Stimulated activated naive CD8-positive, alpha-beta T cell treated with anti-CD3 and anti-CD28 coated beads, Interleukin-15, amount 100 ng/mL, for 72 hours (primary cell): ENCODE measurements at regions not wholly inside any gene's neighbourhood (a gene's known extent, or its start where the extent isn't known, plus 50 kb on each side); places are given as distances from the start of the nearest gene placed in this dataset.

ENCODE experiments used
- ATAC-seq: fragments of 150-1000 bp; cut with Tn5 transposase; 2 replicates; pipeline ENCODE4 v1.10.0; 2021; ENCODE audit warnings: mild to moderate bottlenecking, moderate library complexity
- DNase-seq, 2 donors: peaks; one replicate each; pipeline ENCODE4 v3.0.0; 2021 to 2022
- H3K27ac Mint-ChIP-seq, 2 donors: one replicate each; pipeline ENCODE4 v1.8.0; 2022; ENCODE audit warnings: mild to moderate bottlenecking in 2 of 2, mixed read lengths in 2 of 2, moderate library complexity in 2 of 2
- H3K27me3 Mint-ChIP-seq: one replicate; pipeline ENCODE4 v1.8.0; 2022; ENCODE audit warnings: mixed read lengths
- H3K4me1 Mint-ChIP-seq: one replicate; pipeline ENCODE4 v1.8.0; 2022; ENCODE audit warnings: mild to moderate bottlenecking, mixed read lengths
- H3K4me3 Mint-ChIP-seq, 2 donors: one replicate each; pipeline ENCODE4 v1.8.0; 2022; ENCODE audit warnings: mild to moderate bottlenecking in 2 of 2, mixed read lengths in 2 of 2, moderate library complexity in 1 of 2
- H3K9me3 Mint-ChIP-seq, 2 donors: one replicate each; pipeline ENCODE4 v1.8.0; 2022; ENCODE audit warnings: mixed read lengths in 2 of 2

- Mint-ChIP-seq H3K9me3 (peaks cover under 1 to 10% of the 10 kb centered on the region in 2 donors), H3K27me3 (no peaks in the 10 kb centered on the region), H3K4me1 (no peaks in the 10 kb centered on the region), H3K4me3 (no peak overlapping the region), H3K27ac (no peak overlapping the region)
- ATAC-seq = no peak
- no peak for DNase-seq
Observed at GRCh38 chr9:26170190-26170589, 491.9 kb upstream of the TUSC1 start.

- peaks cover 5 to 10% of the 10 kb centered on the region in 2 donors for H3K9me3 Mint-ChIP-seq
- DNase-seq = no peak
- H3K4me3 Mint-ChIP-seq = no peak overlapping the region
- H3K27me3 Mint-ChIP-seq = no peaks in the 10 kb centered on the region
- no peak overlapping the region for H3K27ac Mint-ChIP-seq
- H3K4me1 Mint-ChIP-seq = no peaks in the 10 kb centered on the region
- ATAC-seq = no peak
Observed at GRCh38 chr9:26169708-26170107, 491.5 kb upstream of the TUSC1 start.

- Mint-ChIP-seq H3K9me3 (peaks cover 10 to 12% of the 10 kb centered on the region in 2 donors), H3K27me3 (no peaks in the 10 kb centered on the region), H3K27ac (no peak overlapping the region), H3K4me3 (no peak overlapping the region), H3K4me1 (no peaks in the 10 kb centered on the region)
- DNase-seq (no peak), ATAC-seq (no peak)
Observed at GRCh38 chr9:26166537-26166936, 488.3 kb upstream of the TUSC1 start.

GRCh38 chr9:26165426-26165825, 487.2 kb upstream of the TUSC1 start:
- DNase-seq (no peak), ATAC-seq (no peak)
- peaks cover 10 to 18% of the 10 kb centered on the region in 2 donors for H3K9me3 Mint-ChIP-seq
- H3K27ac Mint-ChIP-seq = no peak overlapping the region
- no peaks in the 10 kb centered on the region for H3K4me1 Mint-ChIP-seq
- no peak overlapping the region for H3K4me3 Mint-ChIP-seq
- no peaks in the 10 kb centered on the region for H3K27me3 Mint-ChIP-seq

- ATAC-seq (no peak), DNase-seq (no peak)
- Mint-ChIP-seq H3K27ac (no peak overlapping the region), H3K9me3 (peaks cover 6 to 18% of the 10 kb centered on the region in 2 donors), H3K4me3 (no peak overlapping the region), H3K27me3 (no peaks in the 10 kb centered on the region), H3K4me1 (no peaks in the 10 kb centered on the region)
Observed at GRCh38 chr9:26163931-26164330, 485.7 kb upstream of the TUSC1 start.

GRCh38 chr9:26159575-26160392, 481.5 kb upstream of the TUSC1 start:
- DNase-seq (no peak), ATAC-seq (no peak)
- Mint-ChIP-seq H3K9me3 (peaks cover 5 to 20% of the 10 kb centered on the region in 2 donors), H3K27ac (no peak overlapping the region), H3K27me3 (no peaks in the 10 kb centered on the region), H3K4me1 (no peaks in the 10 kb centered on the region), H3K4me3 (no peak overlapping the region)

GRCh38 chr9:26158631-26159150, 480.4 kb upstream of the TUSC1 start:
- H3K27ac Mint-ChIP-seq = no peak overlapping the region
- peaks cover 5 to 13% of the 10 kb centered on the region in 2 donors for H3K9me3 Mint-ChIP-seq
- H3K27me3 Mint-ChIP-seq = no peaks in the 10 kb centered on the region
- no peak overlapping the region for H3K4me3 Mint-ChIP-seq
- no peak for DNase-seq
- no peak for ATAC-seq
- H3K4me1 Mint-ChIP-seq = no peaks in the 10 kb centered on the region

GRCh38 chr9:26157411-26157810, 479.2 kb upstream of the TUSC1 start:
- DNase-seq (no peak), ATAC-seq (no peak)
- Mint-ChIP-seq H3K9me3 (peaks cover 7 to 13% of the 10 kb centered on the region in 2 donors), H3K27me3 (no peaks in the 10 kb centered on the region), H3K27ac (no peak overlapping the region), H3K4me3 (no peak overlapping the region), H3K4me1 (no peaks in the 10 kb centered on the region)

GRCh38 chr9:26152350-26152749, 474.1 kb upstream of the TUSC1 start:
- Mint-ChIP-seq H3K27ac (no peak overlapping the region), H3K4me3 (no peak overlapping the region), H3K27me3 (no peaks in the 10 kb centered on the region), H3K4me1 (no peaks in the 10 kb centered on the region), H3K9me3 (peaks cover 2 to 6% of the 10 kb centered on the region in 2 donors)
- ATAC-seq (no peak), DNase-seq (no peak)

- Mint-ChIP-seq H3K9me3 (peaks cover 0 to 4% of the 10 kb centered on the region in 2 donors), H3K27me3 (no peaks in the 10 kb centered on the region), H3K4me1 (no peaks in the 10 kb centered on the region), H3K27ac (no peak overlapping the region), H3K4me3 (no peak overlapping the region)
- DNase-seq = no peak
- ATAC-seq = no peak
Observed at GRCh38 chr9:26148128-26148527, 469.9 kb upstream of the TUSC1 start.

- Mint-ChIP-seq H3K27ac (no peak overlapping the region), H3K9me3 (peaks cover 0 to 11% of the 10 kb centered on the region in 2 donors), H3K4me3 (no peak overlapping the region), H3K27me3 (no peaks in the 10 kb centered on the region), H3K4me1 (no peaks in the 10 kb centered on the region)
- DNase-seq = no peak
- ATAC-seq = no peak
Observed at GRCh38 chr9:26145938-26146337, 467.7 kb upstream of the TUSC1 start.

- peaks cover 8 to 11% of the 10 kb centered on the region in 2 donors for H3K9me3 Mint-ChIP-seq
- H3K27me3 Mint-ChIP-seq = no peaks in the 10 kb centered on the region
- DNase-seq (no peak), ATAC-seq (no peak)
- H3K4me1 Mint-ChIP-seq = no peaks in the 10 kb centered on the region
- H3K4me3 Mint-ChIP-seq = no peak overlapping the region
- H3K27ac Mint-ChIP-seq = no peak overlapping the region
Observed at GRCh38 chr9:26142631-26143030, 464.4 kb upstream of the TUSC1 start.

GRCh38 chr9:26142201-26142600, 464.0 kb upstream of the TUSC1 start:
- peaks cover 8 to 11% of the 10 kb centered on the region in 2 donors for H3K9me3 Mint-ChIP-seq
- no peak overlapping the region for H3K27ac Mint-ChIP-seq
- no peak overlapping the region for H3K4me3 Mint-ChIP-seq
- no peak for DNase-seq
- no peaks in the 10 kb centered on the region for H3K4me1 Mint-ChIP-seq
- ATAC-seq = no peak
- no peaks in the 10 kb centered on the region for H3K27me3 Mint-ChIP-seq

GRCh38 chr9:26133537-26133936, 455.3 kb upstream of the TUSC1 start:
- Mint-ChIP-seq H3K27me3 (no peaks in the 10 kb centered on the region), H3K4me1 (no peaks in the 10 kb centered on the region), H3K27ac (no peak overlapping the region), H3K9me3 (peaks cover 0 to 5% of the 10 kb centered on the region in 2 donors), H3K4me3 (no peak overlapping the region)
- no peak for ATAC-seq
- no peak for DNase-seq

GRCh38 chr9:26132746-26133312, 454.6 kb upstream of the TUSC1 start:
- ATAC-seq (no peak), DNase-seq (no peak)
- H3K4me1 Mint-ChIP-seq = no peaks in the 10 kb centered on the region
- H3K27ac Mint-ChIP-seq = no peak overlapping the region
- no peak overlapping the region for H3K4me3 Mint-ChIP-seq
- H3K9me3 Mint-ChIP-seq = peaks cover 0 to 5% of the 10 kb centered on the region in 2 donors
- no peaks in the 10 kb centered on the region for H3K27me3 Mint-ChIP-seq

GRCh38 chr9:26131886-26132285, 453.6 kb upstream of the TUSC1 start:
- DNase-seq (no peak), ATAC-seq (no peak)
- Mint-ChIP-seq H3K9me3 (peaks cover 0 to 8% of the 10 kb centered on the region in 2 donors), H3K27me3 (no peaks in the 10 kb centered on the region), H3K27ac (no peak overlapping the region), H3K4me3 (no peak overlapping the region), H3K4me1 (no peaks in the 10 kb centered on the region)
